Gastroesophageal sphincter (tissue), 3 donors: ENCODE measurements at regions not wholly inside any gene's neighbourhood (a gene's known extent, or its start where the extent isn't known, plus 50 kb on each side); places are given as distances from the start of the nearest gene placed in this dataset.

Source experiments
- EP300 ChIP-seq: sonication (generic); formaldehyde crosslinking; IDR thresholded peaks from one replicate; pipeline ENCODE4 v1.6.1; 2017; ENCODE audit warnings: antibody characterized with exemption, mild to moderate bottlenecking
- POLR2A ChIP-seq, 2 donors: fragments of 450-650 bp; IDR thresholded peaks; one replicate each; pipeline ENCODE4 v1.6.1; 2017; ENCODE audit warnings: antibody characterized with exemption in 2 of 2, mild to moderate bottlenecking in 2 of 2, moderate library complexity in 1 of 2
- POLR2AphosphoS5 ChIP-seq: sonication (generic); formaldehyde crosslinking; IDR thresholded peaks from one replicate; pipeline ENCODE4 v1.6.1; 2017; ENCODE audit warnings: antibody characterized with exemption
- TF ChIP-seq, protein P1 (sequence below), 4 experiments: fragments of 200-600 bp in 2 of 4; fragments of 450-650 bp in 2 of 4; sonication (generic) in 1 of 4; IDR thresholded peaks; one replicate each; pipeline ENCODE4 v1.5.1; 2017 to 2019; ENCODE audit warnings: antibody characterized with exemption in 4 of 4, mild to moderate bottlenecking in 2 of 4, moderate library complexity in 2 of 4

DNA sequence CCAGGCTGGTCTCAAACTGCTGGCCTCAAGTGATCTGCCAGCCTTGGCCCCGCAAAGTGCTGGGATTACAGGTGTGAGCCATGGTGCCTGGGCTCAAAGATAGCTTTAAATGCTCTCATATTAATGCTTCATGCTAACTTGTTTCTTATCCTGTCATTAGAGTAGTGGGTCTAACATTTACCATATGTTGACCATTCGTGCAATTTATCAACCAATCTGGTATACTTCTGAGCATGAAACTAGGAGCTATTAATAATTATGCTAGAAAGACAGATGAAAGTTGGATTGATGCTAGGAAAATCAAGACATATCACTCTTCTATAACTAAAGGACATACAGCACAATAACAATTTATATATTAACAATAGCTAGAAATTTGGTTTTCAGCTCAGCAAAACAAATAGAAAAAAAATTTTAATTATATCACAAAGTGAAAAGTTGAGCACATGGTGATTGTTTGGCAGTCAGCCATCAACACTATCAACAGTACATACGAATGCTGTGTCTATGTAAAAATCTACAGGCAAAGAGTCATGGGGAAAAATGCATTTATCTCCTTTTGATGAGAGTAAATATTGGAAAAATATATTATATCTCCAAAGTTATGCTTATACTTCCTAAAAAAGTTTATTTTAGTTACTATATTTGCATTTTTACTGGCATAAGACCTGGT lies 112.1 kb upstream of the ABCB5 start:
- TF ChIP-seq, protein P1, sequence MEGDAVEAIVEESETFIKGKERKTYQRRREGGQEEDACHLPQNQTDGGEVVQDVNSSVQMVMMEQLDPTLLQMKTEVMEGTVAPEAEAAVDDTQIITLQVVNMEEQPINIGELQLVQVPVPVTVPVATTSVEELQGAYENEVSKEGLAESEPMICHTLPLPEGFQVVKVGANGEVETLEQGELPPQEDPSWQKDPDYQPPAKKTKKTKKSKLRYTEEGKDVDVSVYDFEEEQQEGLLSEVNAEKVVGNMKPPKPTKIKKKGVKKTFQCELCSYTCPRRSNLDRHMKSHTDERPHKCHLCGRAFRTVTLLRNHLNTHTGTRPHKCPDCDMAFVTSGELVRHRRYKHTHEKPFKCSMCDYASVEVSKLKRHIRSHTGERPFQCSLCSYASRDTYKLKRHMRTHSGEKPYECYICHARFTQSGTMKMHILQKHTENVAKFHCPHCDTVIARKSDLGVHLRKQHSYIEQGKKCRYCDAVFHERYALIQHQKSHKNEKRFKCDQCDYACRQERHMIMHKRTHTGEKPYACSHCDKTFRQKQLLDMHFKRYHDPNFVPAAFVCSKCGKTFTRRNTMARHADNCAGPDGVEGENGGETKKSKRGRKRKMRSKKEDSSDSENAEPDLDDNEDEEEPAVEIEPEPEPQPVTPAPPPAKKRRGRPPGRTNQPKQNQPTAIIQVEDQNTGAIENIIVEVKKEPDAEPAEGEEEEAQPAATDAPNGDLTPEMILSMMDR (IDR thresholded peaks at IDR 0.05): no peak
- TF ChIP-seq EP300 (no peak), POLR2AphosphoS5 (no peak), POLR2A (IDR thresholded peaks at IDR 0.05) (no peak)
